Fibroblast of skin of abdomen (primary cell): ENCODE measurements at regions not wholly inside any gene's neighbourhood (a gene's known extent, or its start where the extent isn't known, plus 50 kb on each side); places are given as distances from the start of the nearest gene placed in this dataset.

ENCODE experiments used
- DNase-seq: peaks from one replicate; pipeline ENCODE4 v3.0.0-alpha.2; 2013

DNA sequence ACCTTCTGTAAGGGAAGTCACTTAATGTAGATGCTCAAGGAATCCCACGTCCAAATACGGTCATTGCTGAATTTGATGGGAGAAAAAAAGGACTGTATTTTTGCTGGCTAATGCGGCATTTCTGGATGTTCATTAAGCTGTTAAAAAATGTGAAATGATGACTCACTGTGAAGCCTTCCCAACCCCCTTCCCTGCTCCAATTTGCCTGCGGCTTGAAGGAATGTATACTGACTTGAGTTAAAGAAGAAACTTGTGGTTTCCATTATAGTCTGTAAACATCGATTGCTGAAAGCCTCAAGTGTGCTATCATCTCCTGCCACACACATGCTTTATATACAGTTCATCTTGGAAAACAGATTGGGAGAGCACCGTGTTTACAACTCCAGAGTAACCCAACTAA, 249.1 kb upstream of the JAG1 start:
- peak; percentile 97 for DNase-seq

DNA sequence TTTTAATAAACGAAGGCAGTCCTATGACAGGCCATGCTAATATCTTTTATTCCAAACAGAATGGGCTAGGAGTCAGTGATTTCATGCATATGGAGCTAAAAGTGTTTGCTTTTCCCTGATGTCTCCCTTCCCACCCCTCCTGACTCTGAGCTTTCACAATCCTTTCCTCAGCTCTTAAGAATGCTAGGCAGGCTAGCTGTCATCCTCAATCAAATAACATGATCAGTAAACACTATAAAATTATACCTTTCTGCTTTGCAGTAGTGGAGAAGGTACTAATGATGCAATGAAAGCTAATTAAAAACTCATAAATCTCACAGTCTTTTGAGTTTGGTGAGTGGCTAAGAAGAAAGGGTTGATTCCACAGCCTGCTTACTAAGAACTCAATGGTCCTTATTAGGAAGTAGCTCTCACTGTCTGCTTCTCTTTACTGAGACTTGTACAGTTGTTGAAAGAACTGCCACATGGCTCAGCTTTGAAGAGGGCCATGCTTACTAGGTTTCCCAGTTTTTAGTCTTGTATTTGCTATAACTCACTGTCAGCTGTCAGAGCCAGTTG, 250.9 kb upstream of the JAG1 start:
- peak; percentile 97 for DNase-seq

DNA sequence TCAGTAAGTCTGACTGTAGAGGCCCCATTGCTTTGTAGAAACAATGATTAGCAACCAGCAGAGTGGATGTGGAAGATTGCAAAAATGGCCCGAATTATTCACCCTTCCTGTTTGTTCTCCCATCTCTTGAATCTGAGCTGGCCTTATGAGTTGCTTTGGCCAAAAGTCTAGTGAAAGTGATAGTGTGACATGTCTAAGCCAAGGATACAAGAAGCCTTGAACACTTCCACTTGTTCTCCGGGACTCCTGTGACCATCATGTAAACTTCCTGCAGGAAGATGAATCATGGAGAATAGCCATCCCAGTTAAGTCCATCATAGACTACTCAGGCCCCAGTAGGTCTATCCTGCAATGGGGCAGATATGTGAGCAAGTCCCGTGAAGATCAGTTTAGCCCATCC, 252.0 kb upstream of the JAG1 start:
- no peak for DNase-seq

DNA sequence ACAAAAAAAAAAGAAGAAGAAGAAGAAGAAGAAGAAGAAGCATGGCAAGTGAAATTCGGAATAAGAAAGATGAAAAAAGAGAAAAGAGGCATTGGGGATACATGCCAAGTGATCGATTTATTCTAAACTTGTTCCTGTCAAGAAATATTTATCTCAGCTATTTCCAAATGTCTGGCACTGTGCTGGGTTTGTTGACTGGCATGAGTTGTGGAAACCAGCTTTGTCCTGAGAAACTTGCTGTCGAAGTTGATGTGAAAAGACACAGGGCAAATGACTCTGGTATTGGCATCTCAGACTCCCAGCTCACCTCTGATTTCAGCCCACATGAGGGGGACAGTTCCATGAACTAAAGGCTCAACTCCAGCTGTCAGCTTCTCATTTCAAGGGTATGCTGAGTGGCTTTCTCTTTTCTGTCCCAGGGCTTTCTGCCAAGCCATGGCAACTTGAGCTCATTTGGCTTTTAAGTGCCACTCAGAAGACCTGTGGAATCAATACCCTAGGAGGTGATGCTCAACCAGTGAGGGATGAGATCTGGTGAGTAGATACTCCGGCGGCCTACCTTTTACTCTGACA, 253.3 kb upstream of the JAG1 start:
- DNase-seq = no peak

DNA sequence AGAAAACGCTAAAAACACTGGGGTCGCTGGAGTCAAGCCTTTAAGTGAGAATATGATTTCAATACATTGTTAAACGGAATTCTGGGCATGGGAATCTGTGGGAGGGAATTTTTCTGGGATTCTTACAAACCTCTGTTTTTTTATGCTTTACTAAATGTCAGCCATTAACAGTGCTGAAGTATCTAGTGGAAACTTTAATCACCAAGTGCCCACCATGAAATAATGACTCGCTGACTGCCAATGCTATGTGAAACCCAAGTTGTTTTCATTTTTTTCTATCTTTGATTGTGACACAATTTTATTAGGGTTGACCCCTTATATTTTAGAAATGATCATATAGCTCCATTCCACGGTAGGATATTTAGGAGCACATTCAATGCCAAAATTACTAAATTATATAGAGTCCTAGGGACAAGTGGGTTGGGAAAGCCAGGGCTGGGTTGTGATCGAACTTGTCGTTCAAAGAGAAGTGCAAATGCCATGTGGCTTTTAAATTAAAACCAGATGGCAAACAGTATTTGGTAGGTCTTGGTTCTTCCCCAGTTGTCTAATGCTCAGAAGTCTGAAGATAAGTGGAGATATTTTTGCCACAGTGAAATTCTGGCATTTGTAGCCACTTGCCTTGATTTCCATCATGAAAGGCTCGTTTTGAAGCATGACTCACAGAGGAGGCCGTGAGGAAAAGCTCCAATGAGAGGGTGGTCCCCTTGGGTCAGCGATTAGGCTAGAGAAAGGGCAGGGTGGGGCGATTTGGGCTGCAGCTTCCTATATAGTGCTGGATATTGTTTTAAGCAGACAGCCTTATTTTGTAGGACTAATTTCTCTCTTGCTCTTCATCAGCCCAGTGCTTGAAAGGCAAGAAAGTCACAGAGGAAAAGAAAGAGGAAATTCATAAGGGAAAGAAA, 254.4 kb upstream of the JAG1 start:
- DNase-seq = peak; percentile 76

DNA sequence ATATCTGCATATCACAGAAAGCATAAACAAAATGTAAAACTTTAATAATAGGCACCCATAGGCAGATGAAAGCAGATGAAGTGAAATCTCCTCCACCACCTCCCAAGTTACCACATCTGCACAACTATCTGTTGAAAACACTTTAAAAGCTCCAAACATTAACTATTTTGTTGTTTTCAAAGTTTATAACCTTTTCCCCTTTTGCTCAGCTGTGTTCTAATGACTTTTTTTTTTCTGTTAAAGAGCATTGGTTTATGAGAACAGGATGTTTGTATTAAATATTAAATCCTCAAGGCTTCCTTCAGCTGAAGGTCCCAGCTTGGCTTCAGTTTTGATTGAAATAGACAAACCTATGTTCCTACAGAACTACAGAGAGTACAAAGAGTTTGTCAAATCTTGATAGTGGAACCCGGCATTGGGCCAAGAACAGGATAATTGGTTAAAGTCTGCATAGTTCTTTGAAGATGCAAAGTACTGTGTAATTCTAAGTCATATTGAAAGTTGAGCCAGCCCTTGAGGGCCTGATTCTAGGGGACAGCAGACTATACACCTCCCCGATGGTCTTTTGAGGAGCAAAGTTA, 255.1 kb upstream of the JAG1 start:
- DNase-seq = no peak

DNA sequence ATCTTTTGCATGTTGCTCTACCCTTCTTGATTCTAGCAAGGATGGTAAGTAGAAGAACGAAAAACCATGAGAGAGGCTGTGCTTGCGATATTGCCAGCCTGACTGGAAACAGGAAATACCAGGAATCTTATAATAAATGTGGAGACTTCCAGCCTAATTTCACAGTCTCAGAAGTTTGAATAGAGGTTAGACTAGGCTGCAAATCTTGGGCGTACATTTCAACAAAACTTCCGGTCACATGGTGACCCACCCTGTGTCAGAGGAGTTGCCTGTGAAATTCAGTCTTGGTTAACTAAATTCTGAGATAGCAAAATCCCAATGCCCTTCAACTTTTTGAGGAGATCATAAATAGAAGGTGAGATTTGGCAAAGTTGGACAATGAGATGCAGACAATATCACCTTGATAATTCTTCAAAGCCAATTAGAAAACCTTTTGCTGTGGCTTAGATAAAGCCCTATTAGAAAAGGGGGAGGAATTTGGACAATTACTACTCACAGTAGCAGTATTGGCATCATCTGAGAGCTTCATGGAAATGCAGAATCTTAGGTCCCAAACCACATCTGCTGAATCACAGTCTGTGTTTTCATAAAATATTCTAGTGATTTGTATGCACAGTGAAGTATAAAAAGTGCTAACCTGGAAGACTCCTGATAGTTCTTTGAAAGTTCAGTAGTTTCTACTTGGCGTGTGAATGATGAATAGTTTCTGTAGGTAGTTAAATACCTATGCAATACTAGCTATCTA, 262.0 kb upstream of the JAG1 start:
- DNase-seq = no peak

DNA sequence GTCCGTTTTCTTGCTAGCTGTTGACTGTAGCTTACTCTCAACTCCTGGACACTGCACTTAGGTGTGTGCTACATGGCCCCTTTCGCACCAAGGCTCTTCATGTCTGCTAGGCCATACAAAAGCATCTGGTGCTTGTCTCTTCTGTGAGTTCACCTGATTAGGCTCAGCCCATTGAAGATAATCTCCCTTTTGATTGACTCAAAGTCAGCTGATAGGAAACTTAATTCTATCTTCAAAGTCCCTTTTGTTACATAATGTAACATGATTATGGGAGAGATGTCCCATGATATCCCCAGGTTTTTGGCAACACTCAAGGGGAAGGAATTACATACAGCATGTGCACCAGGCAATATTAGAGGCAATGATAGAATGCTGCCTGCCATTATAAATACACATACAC, 263.0 kb upstream of the JAG1 start:
- DNase-seq = no peak

DNA sequence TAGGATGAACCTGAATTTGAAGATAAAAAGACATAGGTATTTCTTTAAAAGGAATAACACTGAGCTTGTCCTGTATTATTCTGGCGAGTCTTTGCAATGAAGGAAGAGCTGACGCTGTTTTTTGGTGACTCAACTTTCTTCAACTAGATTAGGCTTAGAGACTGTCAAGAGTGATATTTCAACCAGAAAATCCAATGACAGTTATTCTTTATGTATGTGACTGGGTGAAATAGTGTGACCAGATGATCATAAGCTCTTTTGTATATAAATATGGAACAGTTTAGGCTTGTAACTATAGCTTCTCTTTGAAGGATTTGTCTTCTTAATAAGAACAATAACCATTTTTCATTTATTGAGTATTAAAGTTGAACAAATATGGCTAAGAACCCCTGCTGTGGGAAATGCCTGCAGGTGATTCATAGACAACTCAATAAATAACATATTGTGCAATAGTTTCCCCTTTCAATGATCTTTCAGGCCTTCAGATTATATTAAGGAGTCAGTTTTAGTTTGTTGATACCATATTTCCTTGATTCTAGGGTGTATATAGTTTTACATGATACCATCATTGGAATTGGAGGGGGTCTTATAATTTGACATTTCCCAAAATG, 265.6 kb upstream of the JAG1 start:
- peak; percentile 37 for DNase-seq

DNA sequence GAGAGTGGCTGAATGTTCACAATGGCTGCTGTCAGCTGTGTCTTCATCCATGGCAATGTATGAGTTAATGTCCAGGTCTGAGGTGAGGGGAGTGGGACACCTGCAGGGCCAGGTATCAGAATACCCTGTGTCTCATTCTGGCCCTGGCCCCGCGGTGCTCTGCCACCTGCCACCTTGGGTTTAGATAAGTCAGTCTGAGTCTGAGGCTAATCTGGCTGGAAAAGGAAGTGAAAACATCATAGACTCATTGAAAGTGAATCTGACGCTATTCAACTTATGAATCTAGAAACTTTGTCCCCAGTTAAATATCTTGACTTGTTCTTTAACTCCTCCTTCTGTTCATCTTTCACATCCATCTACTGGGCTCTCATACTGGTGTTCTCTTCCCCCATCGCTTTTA, 267.1 kb upstream of the JAG1 start:
- DNase-seq = no peak

DNA sequence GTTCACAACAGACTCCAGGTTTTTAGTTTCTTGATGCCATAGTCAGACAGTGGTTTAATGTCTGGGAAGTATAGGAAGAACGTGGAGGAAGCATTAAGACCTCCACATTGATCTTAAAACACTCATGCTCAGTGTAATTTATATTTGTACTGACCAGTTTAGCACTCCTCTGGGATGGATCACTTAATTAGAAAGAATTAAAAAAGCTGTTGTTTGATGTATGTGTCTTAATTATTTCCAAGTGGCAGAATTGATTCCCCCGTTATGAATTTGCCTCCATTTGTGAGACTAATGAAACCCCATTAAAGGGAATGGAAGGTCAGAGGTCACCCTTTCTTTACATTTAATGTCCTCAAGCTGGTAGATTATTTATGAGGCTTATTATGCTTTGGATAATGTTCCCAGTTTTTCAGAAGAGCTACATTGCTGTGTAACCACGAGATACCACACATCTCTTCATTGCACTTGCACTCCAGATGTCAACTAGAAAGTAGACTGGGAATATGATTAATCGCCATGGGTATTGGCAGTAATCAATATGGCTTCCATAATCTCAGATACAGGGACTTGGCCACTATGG, 270.0 kb upstream of the JAG1 start:
- DNase-seq = no peak

DNA sequence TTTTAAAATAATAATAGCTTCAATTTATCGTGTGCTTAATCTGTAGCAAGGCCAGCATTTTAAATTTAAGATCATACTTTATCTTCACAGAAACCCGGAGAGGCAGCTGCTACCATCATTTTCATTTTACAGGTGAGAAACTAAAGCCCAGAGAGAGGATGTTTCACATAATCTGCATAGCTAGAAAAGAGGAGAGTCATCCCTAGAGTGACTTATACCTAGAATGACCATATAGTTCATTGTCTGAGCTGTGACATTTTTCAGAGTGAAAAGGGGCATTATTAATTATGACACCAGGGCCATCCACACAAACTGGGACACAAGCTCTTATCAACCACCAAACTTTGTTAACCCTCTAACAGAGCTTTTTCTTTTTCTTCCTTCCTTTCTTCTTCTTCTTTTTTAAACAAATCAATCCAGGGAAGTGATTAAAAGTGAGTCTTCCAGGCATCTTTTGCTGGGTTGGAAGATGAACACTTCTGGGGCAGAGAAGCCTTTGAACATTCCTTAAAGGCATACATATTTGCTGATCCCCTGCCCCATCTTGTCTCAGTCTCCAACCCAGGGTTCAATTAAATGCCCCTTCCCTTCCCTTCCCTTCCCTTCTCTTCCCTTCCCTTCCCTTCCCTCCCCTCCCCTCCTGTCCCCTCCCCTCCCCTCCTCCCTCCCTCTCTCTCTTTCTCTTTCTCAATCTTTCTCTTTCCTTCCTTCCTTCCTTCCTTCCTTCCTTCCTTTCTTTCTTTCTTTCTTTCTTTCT, 272.5 kb upstream of the JAG1 start:
- no peak for DNase-seq

DNA sequence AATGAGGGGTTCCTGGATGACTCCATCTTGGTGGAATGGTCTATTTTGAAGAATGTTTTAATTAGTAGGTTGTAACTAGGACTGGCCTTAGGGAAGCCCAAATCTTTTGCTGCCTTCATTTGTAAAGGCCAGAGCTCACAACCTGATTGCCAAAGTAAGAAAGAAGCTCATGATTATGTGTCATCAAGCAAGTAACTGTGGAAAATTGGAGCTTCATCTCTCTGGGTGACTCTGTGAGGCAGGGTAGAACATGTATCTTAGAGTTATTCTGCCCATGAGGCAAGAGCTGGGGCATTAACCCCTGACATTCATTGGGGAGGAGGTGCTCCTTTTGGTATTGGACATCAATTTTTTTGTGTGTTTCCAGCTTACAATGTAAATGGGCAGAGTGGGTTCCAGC, 273.9 kb upstream of the JAG1 start:
- DNase-seq = no peak

DNA sequence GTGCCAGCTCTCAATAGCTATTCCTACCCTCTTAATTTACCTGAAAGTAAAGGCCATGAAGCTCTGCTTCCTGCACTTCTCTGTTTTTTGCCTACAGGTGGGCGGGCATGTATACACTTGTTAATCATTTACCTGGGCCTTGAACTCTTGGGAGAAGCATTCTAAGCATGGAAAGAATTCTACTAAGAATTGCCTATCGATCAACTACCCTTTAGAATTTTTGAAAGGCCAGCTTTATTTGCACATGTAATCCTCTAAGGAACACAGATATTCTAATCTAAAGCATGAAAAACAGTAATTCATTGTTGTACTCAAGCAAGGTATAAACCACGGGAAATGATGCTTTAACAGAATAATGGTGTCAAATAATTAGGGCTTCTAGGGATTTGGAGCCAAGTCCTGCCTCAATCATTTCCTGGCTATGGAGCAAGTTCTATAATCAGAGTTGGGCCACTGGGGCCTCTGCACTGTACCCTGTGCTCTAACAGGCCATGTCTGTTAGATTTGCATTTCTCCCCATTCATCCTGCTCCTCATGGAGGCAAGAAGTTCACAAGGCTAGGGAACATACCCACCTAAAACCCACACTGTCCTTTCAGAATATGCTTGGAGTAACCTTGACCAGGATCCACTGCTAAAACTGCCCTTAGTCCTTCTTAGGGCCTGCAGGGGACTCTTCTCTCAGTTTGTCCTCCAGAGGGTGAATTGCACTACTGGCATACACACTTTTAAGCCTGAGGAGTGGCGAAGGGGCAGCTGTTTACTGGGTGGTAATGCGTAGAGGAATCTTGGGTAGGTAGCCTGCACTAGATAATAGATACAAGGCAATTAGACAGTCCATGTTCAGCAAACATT, 276.4 kb upstream of the JAG1 start:
- no peak for DNase-seq

DNA sequence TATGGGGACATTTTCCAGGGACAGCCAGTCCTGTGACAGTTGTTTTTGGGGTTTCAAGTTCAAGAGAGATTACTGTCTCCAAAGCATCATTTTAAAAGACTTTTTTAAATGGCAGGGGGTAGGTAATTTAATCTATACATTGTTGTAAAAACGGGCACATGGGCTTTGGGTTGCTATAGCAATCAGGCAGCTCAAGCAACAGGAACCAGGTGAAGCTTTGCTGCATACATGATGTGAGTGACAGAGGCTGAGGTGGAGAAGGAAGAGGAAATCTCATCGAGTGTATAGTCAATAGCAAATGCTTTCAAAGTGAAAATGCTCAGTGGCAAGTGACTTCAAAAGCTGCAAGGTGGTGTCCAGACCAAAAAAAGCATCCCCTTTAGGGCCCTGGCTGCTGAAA, 277.4 kb upstream of the JAG1 start:
- DNase-seq = no peak

DNA sequence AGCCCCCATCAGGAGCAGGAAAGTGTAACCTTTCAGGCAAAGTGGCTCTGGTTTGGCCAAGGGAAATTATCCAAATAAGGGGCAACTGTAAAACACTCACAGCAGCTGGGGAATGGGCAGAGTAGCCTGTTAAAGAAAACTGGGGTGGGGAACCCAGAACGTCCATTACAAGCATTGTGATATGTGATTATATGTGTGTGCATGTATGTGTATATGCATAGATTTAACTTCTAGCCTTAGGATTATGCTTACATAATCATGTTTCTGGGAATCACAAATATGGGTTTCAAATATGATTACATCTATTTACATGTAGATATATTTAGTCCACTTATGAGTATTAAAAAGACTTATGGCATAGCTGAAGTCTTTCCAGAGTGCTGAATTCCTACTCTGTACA, 278.1 kb upstream of the JAG1 start:
- no peak for DNase-seq

DNA sequence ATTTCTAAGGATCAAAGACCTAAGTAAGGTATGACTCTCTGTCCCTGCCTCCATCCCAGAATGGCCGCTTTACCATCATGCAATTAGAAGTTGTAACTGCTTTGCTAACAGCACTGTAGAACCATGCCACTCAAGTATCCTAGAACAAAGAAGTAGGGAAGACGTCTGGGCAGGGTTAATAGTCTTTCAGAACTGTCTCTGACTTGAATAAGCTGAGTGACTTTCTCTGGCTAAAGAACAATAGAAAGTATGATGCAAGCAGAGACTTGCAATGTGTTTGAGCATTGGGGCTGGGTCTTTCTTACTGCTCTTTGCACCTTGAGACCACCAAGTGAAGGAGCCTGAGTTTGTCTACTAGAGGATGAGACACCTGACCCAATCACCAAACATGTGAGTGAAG, 279.6 kb upstream of the JAG1 start:
- DNase-seq = no peak

DNA sequence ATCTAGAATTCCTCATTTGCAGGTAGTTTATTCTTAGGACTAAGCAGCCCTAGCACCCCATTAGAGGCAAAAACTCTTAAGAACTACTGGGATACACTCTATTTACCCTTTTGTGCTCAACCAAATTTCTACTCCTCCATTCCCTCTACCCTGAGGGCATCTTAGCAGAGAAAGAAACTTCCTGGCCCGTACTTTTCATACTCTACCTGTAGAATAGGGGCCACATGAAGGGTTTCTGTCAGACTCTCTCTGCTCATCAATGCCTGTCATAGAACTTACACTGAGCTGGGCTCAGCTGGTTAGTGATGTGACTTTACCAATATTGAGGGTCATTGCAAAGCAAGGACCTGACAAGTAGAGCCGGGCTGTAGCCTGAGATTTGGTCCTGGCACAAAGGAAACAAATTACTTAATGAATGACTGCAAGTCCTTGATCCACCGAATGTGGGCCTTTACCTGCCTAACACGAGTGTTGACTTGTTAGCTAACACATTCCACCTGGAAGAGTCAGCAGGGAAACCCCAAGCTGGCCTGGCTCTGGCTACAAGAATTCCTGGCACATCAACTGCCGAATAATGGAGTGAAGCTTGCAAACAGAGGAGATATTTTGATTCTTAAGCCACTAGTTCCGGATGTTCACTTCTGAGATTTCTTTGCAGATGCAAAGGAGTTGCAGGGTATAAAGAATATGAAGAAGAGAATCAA, 280.5 kb upstream of the JAG1 start:
- no peak for DNase-seq

DNA sequence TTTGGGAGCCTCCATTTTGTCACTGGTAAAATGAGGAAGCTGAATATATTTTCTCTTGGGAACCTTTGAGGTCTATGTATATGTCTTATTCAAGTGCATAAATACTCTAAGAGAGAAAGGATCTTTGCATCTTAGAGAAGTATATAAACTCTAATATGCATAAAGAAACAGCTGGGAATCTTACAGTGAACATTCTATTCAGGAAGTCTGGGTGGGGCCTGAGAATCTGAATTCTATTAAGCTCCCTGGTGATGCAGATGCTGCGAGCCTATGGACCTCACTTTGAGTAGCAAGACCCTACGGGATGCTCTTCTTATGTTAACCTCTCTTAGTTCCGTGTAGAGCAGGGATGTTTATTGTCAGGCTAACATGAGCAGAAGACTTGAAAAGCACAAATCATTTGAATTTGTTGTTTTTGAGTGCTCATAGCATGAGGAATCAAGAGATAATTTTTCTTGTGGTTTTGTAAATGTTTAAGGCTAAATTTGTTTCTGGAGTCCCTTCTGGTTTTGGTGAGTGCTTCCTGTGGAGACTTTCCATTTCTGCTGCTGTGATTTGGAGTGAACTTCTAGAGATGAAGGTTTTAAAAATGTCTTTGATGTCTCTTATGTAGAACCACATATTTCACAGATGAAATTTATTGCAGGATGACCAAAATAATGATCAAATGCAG, 281.2 kb upstream of the JAG1 start:
- DNase-seq = peak; percentile 29
